H4 (cell line): ENCODE measurements at regions not wholly inside any gene's neighbourhood (a gene's known extent, or its start where the extent isn't known, plus 50 kb on each side); places are given as distances from the start of the nearest gene placed in this dataset.
A peak's percentile ranks its signal among the peaks of the same experiment; 100 is the strongest.
"Not testable (repeated sequence)": the region's sequence is repeated elsewhere in the genome, so short reads cannot be mapped to it uniquely, and the experiment has no call there.

Source experiments
- DNase-seq: peaks from one replicate; pipeline ENCODE4 v3.0.0-alpha.2; 2015; ENCODE audit warnings: low spot score

DNA sequence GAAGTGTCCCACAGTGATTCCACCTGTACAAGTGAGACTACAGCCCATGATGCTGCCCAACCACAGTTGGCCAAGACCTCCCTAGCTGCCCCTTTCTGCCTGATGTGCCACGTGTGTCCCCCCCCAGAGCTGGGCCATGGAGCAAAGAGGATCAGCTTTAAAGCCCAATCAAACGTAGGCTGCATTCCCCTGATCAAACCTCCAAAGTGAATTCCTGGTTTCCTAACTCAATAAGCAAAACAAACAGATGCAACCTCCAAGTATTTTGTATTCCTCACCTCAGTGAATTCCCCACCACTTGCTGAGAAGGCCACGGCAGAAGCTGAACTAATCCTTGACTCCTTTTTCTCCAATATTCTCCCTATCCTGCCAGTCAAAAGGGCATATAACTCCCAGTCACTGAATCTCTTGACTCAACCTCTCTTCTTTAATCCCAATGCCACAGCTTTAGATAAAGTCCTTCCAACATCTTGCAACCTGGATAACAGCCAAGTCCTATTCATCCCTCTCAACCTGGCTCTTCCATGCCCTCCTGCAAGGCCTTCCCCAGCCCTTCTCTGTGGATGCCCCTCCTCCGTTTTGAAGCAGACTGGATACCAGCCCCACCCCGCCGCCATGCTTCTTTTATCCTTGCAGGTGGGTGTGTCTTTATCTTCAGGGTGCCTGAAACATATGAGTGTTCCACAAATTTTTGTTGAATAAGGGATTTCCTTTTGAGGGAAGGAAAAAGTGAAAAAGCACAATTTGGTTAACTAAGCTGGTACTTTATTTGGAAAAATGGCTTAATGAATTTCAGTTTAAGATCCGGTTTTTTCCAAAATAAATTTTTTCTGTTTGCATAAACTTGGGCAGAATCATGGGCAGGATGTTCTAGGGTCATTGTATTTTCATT, 285.2 kb upstream of the MKLN1 start:
- no peak for DNase-seq

DNA sequence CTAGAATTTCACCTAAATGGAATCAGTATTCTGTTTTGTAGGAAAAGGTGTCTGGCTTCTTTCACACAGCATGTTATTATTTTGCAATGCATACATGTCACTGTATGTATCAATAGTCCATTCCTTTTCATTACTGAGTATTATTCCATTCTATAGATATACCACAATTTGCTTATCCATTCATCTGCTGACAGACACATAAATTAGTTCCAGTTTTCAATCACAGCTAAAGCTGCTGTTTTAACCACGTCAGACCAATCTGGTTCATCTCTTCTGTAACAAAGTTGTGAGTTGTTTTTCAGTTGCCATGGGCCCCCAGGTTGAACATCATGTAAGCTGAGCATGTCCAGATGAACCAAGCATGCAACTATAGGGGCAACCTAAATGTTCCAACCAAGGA, 282.1 kb upstream of the MKLN1 start:
- DNase-seq = no peak

DNA sequence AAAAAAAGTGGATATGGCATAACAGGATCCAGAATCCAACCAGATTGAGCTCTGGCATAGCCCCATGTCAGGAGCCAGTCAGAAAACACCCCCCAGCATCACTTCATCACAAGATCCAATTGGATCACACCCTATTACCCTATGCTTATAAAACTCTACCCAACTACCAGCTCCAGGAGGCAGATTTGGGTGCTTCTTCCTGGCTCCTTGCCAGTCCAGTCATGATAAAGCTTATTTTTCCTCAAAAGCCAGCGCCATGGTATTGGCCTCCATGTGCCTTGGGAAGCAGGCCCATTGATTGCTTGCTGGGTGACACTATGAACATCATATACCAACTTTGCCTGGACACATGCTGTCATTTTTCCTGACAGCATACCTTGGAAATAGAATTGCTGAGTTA, 281.4 kb upstream of the MKLN1 start:
- no peak for DNase-seq

DNA sequence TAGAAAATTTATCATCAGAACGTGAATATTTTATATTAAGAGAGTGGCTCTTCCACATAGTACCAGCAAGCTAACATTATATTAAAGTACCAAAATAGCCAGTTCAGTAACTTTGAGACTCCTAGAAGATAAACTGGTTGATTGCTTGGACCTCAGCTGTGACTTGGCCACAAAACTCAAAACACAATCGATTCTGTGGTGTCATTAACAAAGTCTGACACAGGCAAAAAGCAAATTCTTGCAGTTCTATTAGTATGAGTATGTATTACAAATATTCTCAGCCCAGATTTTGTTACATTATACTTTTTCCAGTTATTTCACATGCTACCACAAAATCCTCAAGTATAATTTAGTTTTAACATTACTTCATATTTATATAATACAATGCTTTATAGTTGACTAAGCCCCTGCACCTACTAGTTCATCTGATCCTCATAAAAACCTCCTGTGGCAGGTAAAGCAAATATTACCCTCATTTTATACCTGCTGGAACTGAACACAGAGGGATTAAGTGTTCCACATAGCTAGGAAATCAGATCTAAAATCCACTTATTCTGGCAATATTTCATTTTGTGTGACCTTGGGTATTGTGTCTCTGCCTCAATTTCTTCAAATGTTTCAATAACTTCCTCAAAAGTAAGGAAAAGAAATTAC, 279.9 kb upstream of the MKLN1 start:
- no peak for DNase-seq

DNA sequence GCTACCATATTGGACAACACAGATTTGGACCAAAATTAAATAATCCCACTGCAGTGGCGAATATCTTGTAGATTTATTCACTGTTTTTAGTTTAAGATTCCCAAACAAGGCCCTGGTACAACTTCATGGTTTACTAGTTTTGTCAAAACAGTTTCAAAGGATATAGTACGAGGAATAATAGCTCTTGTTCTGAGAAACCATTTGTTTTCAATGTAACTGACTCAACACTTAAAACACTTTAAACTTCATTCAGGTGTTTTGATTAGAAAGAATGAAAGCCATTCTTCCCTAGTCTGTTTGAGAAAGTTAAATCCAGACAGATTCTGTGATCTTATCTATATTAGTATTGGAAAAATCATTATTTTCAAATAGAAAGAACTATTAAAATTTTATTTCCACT, 276.4 kb upstream of the MKLN1 start:
- DNase-seq = no peak

DNA sequence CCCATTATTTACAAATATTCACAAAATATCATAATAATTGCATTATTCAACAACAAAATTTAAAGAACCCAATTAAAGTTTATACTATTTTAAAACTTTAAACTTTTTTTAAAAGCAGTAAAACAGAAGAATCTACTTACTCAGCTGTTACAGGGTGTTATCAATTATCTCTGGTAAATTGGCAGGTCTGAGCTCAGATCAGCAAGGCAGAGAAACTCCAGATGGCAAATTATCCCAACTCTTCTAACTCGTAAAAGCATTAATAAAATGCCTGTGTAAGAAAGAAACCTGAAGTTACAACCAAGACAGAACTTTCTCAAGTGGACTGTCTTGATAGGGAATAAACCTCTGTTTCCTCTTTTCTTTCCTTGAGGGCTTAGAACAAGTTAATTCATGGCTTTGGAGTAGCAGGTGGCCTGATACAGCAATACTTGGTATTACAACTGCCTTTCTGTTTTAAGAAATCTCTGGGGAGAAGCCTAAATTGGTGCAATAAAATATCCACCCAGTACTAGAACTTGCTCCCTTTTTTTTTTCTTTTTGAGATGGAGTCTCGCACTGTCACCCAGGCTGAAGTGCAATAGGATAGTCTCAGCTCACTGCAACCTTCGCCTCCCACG, 275.3 kb upstream of the MKLN1 start:
- DNase-seq = no peak

DNA sequence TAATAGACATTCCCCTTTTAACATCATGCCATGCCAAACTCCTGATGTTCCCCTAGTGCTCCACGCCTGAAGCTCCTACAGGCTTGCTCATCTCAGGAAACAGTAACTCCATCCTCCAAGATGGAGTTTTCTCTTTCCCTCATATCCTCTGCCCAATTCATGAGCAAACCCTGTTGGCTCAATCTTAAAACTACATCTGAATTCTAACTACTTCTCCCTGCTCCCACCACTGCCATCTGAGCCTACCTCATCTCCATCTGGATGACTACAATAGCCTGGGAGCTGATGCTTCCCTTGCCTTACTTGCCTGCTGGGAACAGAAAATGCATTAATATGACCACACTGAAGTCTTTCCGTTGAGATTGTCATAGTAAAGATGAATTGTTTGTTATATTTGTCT, 271.7 kb upstream of the MKLN1 start:
- no peak for DNase-seq

DNA sequence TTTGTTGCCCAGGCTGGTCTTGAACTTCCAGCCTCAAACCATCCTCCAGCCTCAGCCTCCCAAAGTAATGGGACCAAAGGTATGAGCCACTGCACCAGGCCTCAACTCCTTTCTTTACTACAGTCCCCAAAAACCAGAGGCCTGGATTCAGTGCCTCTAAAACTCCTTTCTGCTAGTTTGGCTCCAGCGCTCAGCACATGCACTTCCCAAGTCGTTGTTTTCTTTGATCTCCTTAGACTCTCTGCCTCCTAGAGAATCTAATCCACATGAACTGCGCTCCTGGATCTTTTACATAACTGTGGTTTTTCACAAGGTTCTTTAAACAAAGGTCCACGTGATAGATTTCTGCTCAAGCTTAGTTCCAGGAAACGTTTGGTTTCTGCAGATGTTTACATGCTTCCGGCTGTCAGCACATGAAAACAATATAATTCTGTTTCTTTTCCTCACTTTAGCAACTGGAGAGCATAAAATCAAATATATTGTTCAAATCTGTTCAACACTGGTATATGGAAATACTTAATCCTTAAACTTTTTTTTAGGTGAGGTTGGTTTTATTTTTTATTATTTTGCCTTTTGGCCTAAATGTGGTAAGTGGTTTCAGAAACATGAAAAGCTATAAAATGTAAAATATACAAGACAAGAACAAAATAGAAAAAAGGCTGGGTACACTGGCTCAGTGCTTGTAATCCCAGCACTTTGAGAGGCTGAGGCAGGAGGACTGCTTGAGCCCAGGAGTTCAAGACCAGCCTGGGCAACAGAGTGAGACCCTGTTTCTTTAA, 270.5 kb upstream of the MKLN1 start:
- peak; percentile 97 for DNase-seq

DNA sequence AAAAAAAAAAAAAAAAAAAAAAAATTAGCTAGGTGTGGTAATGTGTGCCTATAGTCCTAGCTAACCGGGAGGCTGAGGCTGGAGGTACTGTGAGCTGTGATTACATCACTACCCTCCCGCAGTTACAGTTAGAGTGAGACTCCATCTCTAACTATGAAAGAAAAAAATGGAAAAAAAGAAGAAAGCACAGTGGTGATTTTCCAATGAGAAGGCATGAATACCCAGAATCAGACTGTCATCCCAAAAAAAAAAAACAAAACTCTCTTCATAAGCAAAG, 269.9 kb upstream of the MKLN1 start:
- DNase-seq = peak; percentile 31

DNA sequence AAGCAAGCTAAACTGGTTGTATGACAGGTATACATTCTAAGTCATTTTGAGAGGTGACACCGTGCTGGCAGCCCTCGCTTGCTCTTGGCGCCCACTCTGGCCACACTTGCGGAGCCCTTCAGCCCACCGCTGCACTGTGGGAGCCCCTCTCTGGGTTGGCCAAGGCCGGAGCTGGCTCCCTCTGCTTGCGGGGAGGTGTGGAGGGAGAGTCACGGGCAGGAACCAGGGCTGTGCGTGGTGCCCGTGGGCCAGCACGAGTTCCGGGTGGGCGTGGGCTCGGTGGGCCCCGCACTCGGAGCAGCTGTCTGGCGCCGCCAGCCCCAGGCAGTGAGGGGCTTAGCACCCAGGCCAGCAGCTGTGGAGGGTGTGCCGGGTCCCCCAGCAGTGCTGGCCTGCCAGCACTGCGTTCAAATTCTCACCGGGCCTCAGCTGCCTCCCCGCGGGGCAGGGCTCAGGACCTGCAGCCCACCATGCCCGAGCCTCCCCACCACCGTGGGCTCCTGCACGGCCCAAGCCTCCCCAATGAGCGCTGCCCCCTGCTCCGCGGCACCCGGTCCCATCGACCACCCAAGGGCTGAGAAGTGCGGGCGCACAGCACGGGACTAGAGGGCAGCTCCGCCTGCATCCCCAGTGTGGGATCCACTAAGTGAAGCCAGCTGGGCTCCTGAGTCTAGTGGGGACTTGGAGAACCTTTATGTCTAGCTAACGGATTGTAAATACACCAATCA, 269.0 kb upstream of the MKLN1 start:
- DNase-seq = not testable (repeated sequence)

DNA sequence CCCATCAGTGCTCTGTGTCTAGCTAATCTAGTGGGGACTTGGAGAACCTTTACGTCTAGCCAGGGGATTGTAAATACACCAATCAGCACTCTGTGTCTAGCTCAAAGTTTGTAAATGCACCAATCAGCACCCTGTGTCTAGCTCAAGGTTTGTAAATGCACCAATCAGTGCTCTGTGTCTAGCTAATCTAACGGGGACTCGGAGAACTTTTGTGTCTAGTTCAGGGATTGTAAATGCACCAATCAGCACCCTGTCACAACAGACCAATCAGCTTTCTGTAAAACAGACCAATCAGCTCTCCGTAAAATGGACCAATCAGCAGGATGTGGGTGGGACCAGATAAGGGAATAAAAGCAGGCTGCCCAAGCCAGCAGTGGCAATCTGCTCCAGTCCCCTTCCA, 268.3 kb upstream of the MKLN1 start:
- DNase-seq = not testable (repeated sequence)

DNA sequence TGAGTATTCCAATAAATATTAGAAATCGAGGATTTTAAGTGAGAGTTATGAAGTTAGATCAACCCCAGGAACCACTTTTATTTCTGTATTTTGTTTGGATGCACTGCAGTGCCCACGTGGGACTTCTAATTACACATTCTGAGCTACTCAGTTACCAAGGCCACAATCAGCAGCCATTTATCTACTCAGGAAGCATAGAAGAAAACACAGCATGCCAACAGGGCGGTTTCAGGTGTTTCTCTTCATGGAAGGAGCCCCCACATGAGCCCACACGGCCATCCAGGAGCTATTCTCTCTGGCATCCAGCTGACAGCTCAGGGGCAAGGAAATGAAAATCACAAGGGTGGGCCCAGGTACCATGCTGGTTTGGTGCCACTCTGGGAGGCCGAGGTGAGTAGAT, 266.5 kb upstream of the MKLN1 start:
- DNase-seq = no peak

DNA sequence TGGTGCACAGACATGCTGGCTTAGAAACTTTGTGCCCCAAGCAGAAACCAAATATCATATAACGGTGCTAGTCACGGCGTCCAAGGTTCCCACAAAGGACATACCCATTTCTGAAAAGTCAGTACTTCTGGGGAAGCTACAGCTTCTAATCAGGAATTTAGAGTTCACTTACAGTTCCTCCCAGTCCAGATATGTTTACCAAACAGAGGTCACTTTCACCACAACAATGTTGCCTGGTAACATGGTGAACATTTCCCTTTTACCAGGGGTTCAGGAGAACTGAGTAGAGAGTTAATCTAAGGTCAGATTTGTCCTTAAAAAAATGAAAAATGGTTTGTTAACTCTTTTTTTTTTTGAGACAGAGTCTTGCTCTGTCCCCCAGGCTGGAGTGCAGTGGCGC, 265.9 kb upstream of the MKLN1 start:
- DNase-seq = peak; percentile 27

DNA sequence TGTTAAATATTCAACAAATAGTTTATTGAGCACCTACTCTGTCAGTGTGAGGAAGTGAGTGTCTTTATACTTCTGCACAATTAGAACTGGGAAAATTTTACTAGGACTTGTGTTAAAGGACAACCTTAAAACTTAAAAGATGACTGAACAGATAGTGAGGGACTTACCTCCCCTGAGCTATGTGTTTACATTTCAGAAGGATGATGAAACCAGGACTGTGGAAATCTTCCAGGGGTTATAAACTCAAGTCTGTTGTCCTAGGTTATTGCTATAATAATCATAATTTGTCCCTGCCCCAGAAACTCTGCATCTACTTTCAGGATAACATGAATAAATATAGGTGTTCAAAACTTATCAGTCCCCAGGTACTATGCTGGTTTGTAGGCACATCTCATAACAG, 261.0 kb upstream of the MKLN1 start:
- DNase-seq = no peak

DNA sequence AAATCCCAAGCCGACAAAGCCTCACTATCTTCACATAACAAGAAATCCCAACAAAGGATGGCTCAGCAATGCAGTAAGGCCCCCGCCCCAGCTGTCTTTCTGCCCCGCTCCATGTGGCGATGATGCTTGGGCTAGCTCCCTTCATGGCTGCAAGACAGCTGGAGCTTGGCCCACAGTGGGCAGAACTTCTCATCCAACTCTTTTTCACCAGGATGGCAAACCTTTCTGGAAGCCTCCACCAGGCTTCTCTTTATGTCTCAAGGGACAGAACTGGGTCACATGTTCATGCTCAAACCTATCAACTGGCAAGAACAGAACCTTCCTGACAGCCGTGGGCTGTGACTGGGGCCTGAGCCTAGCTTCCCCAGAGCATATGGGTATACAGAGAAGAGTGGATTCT, 260.5 kb upstream of the MKLN1 start:
- no peak for DNase-seq

DNA sequence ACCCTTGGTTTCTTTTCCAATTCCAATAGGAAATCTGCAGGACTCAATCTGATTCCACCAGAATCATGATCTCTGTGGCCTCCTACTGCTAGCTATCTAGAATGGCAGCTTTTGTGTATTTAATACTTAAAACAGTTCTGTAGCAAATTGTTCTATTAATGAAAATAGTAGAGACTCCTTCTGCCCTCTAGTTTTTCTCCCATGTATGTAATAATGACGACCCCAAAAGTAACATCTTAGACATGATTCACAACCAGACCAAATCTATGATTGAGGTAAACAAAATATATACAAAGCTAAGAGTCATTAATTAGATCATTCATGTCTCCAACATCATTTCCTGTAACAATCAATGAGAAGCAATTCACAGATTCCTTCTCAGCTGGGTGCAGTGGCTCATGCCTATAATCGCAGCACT, 259.1 kb upstream of the MKLN1 start:
- DNase-seq = no peak

DNA sequence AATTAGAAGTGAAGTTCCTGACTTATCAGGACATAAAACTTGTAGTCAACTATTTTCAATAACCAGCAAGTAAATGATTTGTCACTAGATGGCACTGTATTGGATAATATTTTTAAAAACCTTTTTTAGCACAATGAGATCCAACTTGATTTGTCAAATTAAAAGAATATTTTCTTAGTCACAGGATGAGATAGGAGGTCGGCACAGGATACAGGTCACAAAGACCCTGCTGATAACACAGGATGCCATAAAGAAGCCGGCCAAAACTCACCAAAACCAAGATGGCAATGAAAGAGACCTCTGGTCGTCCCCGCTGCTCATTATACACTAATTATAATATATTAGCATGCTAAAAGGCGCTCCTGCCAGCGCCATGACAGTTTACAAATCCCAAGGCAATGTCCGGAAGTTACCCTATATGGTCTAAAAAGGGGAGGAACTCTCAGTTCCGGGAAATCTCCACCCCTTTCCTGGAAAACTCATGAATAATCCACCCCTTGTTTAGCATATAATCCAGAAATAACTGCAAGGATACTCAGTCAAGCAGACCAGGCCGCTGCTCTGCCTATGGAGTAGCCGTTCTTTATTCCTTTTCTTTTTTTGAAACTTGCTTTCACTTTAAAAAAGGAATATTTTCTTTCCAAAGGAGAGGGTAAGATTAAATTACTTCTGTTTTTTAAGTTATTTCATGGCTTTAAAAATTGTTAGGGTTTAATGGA, 255.7 kb upstream of the MKLN1 start:
- DNase-seq = peak; percentile 91

DNA sequence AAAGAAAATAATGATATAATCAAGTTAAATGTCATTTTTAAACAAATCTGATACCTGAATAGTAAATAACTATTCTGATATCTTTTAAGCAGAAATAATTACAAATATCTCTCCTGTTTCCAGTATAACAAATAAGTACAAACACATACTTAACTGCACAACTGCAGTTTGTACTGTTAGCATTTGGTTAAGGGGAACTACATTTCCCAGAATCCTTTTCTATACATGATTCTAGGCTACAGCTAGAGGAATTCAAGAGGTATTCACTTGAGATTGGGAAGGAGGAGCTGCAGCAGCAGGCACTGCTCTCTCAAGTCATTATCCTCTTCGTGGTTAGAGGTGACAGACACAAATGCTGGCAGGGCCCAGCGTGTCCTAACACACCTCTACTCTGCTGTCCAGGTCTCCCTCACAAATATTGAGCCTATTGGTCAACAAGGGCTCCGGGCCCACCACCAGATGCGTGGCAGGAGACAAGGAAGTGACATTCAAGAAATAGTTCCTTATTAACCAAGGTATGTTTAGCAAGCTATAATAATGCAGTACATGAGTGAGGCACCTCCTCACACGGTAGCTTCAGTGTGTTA, 255.1 kb upstream of the MKLN1 start:
- peak; percentile 67 for DNase-seq

DNA sequence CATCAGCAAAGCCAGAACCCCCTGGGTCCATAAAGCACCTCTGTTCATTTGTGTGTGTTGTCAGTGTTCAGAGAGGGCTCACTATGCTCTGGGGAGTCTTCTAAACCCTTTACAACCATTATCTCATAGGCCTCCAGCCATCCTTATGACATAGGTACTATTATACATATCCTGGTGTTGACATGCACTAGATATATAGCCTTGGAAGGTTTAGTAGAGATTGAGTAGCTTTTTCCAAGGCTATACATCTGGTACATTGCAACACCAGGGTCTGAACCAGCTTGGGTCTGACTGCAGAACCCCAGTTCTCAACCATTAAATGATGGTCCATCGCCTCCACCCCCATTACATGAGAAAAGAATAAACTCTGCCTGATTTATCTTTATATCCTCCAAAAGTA, 253.6 kb upstream of the MKLN1 start:
- no peak for DNase-seq

DNA sequence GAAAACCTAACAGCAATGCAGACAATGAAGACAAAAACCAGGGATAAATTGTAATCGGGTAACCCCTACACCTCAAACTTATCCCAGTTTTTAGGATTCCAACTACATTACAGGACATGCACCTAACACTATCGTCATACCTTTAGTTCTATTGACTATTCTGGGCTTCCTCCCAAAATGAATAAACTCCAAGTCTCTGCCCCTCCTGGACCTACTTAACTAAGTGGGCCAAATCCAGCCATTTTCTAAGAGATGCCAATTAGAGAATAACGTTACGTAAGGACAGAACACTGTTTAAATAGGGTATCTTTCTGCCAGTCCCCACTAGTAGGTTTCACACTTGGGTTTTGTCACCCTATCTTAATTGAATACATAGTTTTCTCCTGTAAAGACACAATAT, 253.1 kb upstream of the MKLN1 start:
- no peak for DNase-seq

DNA sequence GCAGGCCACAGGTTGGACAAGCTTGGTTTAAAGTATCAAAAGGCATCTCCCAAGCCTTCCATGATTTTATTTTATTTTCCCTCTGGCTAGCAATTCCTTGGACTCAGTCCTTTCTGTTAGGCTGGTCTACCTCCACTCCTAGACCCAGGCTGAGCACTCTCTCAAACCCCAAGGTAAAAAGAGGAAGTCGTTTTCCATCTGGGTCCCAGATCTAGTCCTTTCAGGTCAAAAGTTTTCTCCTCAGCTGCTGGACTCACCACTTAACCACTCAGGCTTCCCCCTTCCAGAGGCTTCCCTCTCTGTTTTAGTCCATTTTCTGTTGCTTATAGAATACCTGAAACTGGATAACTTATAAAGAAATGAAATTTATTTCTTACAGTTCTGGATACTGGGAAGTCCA, 252.3 kb upstream of the MKLN1 start:
- no peak for DNase-seq
